SK-N-SH (cell line): ENCODE measurements at regions not wholly inside any gene's neighbourhood (a gene's known extent, or its start where the extent isn't known, plus 50 kb on each side); places are given as distances from the start of the nearest gene placed in this dataset.

Experiments
- CTCF ChIA-PET: fragments of 300-600, 350-600 bp; formaldehyde crosslinking; extraction: SDS; loops from one replicate; lab custom pipeline; 2021; lab: Yijun Ruan, JAX
- POLR2A ChIA-PET: fragments of 350-600 bp; sonication (Branson Sonifier 250); formaldehyde crosslinking; extraction: SDS; loops from one replicate; lab custom pipeline; 2020; ENCODE audit warnings: antibody characterized with exemption, inconsistent platforms; lab: Yijun Ruan, JAX
- DNase-seq: peaks from one replicate; pipeline ENCODE4 v3.0.0; 2012
- H2AFZ ChIP-seq: fragments of 200-600 bp; sonication (generic); 2 replicates; pipeline ENCODE4 v1.8.1; 2016; ENCODE audit warnings: antibody characterized with exemption, mild to moderate bottlenecking, low read depth
- H3F3A ChIP-seq: fragments of 200-600 bp; sonication (generic); replicated peaks from 2 replicates; pipeline ENCODE3; 2016; ENCODE audit warnings: antibody characterized with exemption, mild to moderate bottlenecking; ENCODE audit not compliant: insufficient read depth
- H3K27ac ChIP-seq, 2 experiments: fragments of 200-500 bp in 1 of 2; fragments of 200-600 bp in 1 of 2; sonication (Bioruptor generic) in 1 of 2; sonication (generic), shearing (Covaris generic) in 1 of 2; 2 replicates each; pipeline versions ENCODE4 v1.5.1 to v1.6.1; 2014 to 2016; ENCODE audit warnings: low read depth in 2 of 2, inconsistent platforms in 1 of 2, low read length in 1 of 2, mild to moderate bottlenecking in 1 of 2, mixed read lengths in 1 of 2
- H3K27me3 ChIP-seq: fragments of 200-600 bp; sonication (generic), shearing (Covaris generic); 2 replicates; pipeline ENCODE4 v1.6.1; 2016; ENCODE audit warnings: mixed run types; ENCODE audit not compliant: insufficient read depth
- H3K36me3 ChIP-seq, 2 experiments: fragments of 200-500 bp in 1 of 2; fragments of 200-600 bp in 1 of 2; sonication (Bioruptor generic) in 1 of 2; sonication (generic) in 1 of 2; replicated peaks in 1 of 2; 2 replicates each; pipeline versions ENCODE3 to v1.5.1; 2014 to 2016; ENCODE audit warnings: low read length in 1 of 2, mild to moderate bottlenecking in 1 of 2; ENCODE audit not compliant: insufficient read depth in 2 of 2, control insufficient read depth in 1 of 2
- H3K4me1 ChIP-seq, 2 experiments: fragments of 200-500 bp in 1 of 2; fragments of 200-600 bp in 1 of 2; sonication (Bioruptor generic) in 1 of 2; sonication (generic), shearing (Covaris generic) in 1 of 2; 2 replicates each; pipeline versions ENCODE4 v1.5.1 to v1.6.1; 2014 to 2016; ENCODE audit warnings: low read depth in 1 of 2, low read length in 1 of 2, mixed run types in 1 of 2; ENCODE audit not compliant: insufficient read depth in 2 of 2, control insufficient read depth in 1 of 2
- H3K4me2 ChIP-seq: fragments of 200-600 bp; sonication (generic), shearing (Covaris generic); 2 replicates; pipeline ENCODE4 v1.6.1; 2017; ENCODE audit warnings: mixed run types
- H3K4me3 ChIP-seq, 2 experiments: fragments of 200-500 bp in 1 of 2; fragments of 200-600 bp in 1 of 2; sonication (Bioruptor generic) in 1 of 2; sonication (generic), shearing (Covaris generic) in 1 of 2; 2 replicates each; pipeline versions ENCODE4 v1.5.1 to v1.8.1; 2014 to 2016; ENCODE audit warnings: low read depth in 2 of 2, inconsistent platforms in 1 of 2, low read length in 1 of 2, mild to moderate bottlenecking in 1 of 2, mixed read lengths in 1 of 2, moderate library complexity in 1 of 2
- H3K79me2 ChIP-seq: fragments of 200-600 bp; sonication (generic); 2 replicates; pipeline ENCODE4 v1.8.1; 2017; ENCODE audit warnings: mild to moderate bottlenecking; ENCODE audit not compliant: insufficient read depth
- H3K9ac ChIP-seq: fragments of 200-600 bp; sonication (generic); 2 replicates; pipeline ENCODE4 v1.6.1; 2017; ENCODE audit warnings: mixed run types
- H3K9me2 ChIP-seq: fragments of 200-600 bp; sonication (generic); 2 replicates; pipeline ENCODE4 v1.6.1; 2017; ENCODE audit warnings: mixed run types
- H3K9me3 ChIP-seq: fragments of 200-600 bp; sonication (generic); 2 replicates; pipeline ENCODE4 v1.6.1; 2017; ENCODE audit warnings: mixed run types, mild to moderate bottlenecking, moderate library complexity
- H4K20me1 ChIP-seq: fragments of 200-600 bp; sonication (generic); 2 replicates; pipeline ENCODE4 v1.6.1; 2017; ENCODE audit warnings: mild to moderate bottlenecking, mixed run types; ENCODE audit not compliant: insufficient read depth
- CHD2 ChIP-seq: fragments of 150-350 bp; IDR thresholded peaks from 2 replicates; pipeline ENCODE4 v1.6.1; 2018; ENCODE audit warnings: low read length; ENCODE audit not compliant: partially characterized antibody
- CTCF ChIP-seq: fragments of 200-600 bp; sonication (generic); IDR thresholded peaks from 2 replicates; pipeline ENCODE4 v1.6.1; 2017; ENCODE audit warnings: antibody characterized with exemption, mild to moderate bottlenecking, moderate library complexity
- FOXJ3 ChIP-seq: sonication (generic); formaldehyde crosslinking; IDR thresholded peaks from 2 replicates; pipeline ENCODE4 v1.5.1; 2020; ENCODE audit warnings: mild to moderate bottlenecking, missing genetic modification reagents
- GATA2 ChIP-seq: sonication (generic); formaldehyde crosslinking; IDR thresholded peaks from 2 replicates; pipeline ENCODE4 v1.5.0; 2020; ENCODE audit warnings: mild to moderate bottlenecking, missing genetic modification reagents
- JUND ChIP-seq: IDR thresholded peaks from 2 replicates; pipeline ENCODE4 v1.4.0; 2012
- MAX ChIP-seq: IDR thresholded peaks from 2 replicates; pipeline ENCODE4 v1.4.0; 2012; ENCODE audit warnings: low read depth
- MEF2A ChIP-seq: IDR thresholded peaks from 2 replicates; pipeline ENCODE4 v1.4.0; 2012; ENCODE audit warnings: low read depth, borderline replicate concordance
- NFIC ChIP-seq: IDR thresholded peaks from 2 replicates; pipeline ENCODE4 v1.4.0; 2012; ENCODE audit warnings: borderline replicate concordance
- NRF1 ChIP-seq: IDR thresholded peaks from 2 replicates; pipeline ENCODE4 v1.6.1; 2012; ENCODE audit warnings: low read depth, mild to moderate bottlenecking, low read length
- POLR2AphosphoS5 ChIP-seq: IDR thresholded peaks from 2 replicates; pipeline ENCODE4 v1.6.1; 2012; ENCODE audit warnings: low read depth, low read length
- RCOR1 ChIP-seq: fragments of 150-350 bp; IDR thresholded peaks from 2 replicates; pipeline ENCODE4 v1.6.1; 2017; ENCODE audit warnings: antibody characterized with exemption, low read length
- REST ChIP-seq: IDR thresholded peaks from 2 replicates; pipeline ENCODE4 v1.6.1; 2012; ENCODE audit warnings: mild to moderate bottlenecking, low read depth, low read length, moderate library complexity
- SIN3A ChIP-seq: IDR thresholded peaks from 2 replicates; pipeline ENCODE4 v1.6.1; 2012; ENCODE audit warnings: low read depth, mild to moderate bottlenecking, low read length, moderate library complexity, borderline replicate concordance
- SMC3 ChIP-seq: IDR thresholded peaks from 2 replicates; pipeline ENCODE4 v1.6.1; 2012; ENCODE audit warnings: low read depth, low read length, improper control_type of control experiment
- TAF1 ChIP-seq: IDR thresholded peaks from 2 replicates; pipeline ENCODE4 v1.6.1; 2012; ENCODE audit warnings: low read depth, mild to moderate bottlenecking, low read length, moderate library complexity, borderline replicate concordance
- YY1 ChIP-seq: IDR thresholded peaks from 2 replicates; pipeline ENCODE4 v1.4.0; 2012; ENCODE audit warnings: low read depth, mild to moderate bottlenecking
- ZBTB33 ChIP-seq: IDR thresholded peaks from 2 replicates; pipeline ENCODE4 v1.4.0; 2012; ENCODE audit warnings: low read depth, borderline replicate concordance
- WGBS: methylation state at CpG from one replicate; pipeline ENCODE4 v1.1.6; 2017; ENCODE audit warnings: low lambda C conversion rate; 5-methylcytosine and 5-hydroxymethylcytosine counted together

GRCh38 chr6:135600931-135601330 lies 103.4 kb upstream of the AHI1 start:
- no peak overlapping the region for H3K9ac ChIP-seq
- H2AFZ ChIP-seq = no peak overlapping the region
- WGBS = 80% methylated on average over 4 of the region's 4 CpGs
- DNase-seq = no peak
- ChIA-PET POLR2A (no interaction called here), CTCF (no interaction called here)
- H3K4me2 ChIP-seq = no peak overlapping the region
- no peaks in the 10 kb centered on the region for H3K36me3 ChIP-seq
- no peaks in the 10 kb centered on the region for H3K79me2 ChIP-seq
- H3F3A ChIP-seq = no peaks in the 10 kb centered on the region
- H3K4me1 ChIP-seq = no peaks in the 10 kb centered on the region; a peak in 1 of 4 replicates
- no peak overlapping the region for H3K27ac ChIP-seq
- TF ChIP-seq POLR2AphosphoS5 (no peak), REST (no peak), NRF1 (no peak), MAX (no peak), RCOR1 (no peak), MEF2A (no peak), GATA2 (no peak), CHD2 (no peak), TAF1 (no peak), NFIC (no peak), YY1 (no peak), JUND (no peak), SMC3 (no peak), CTCF (no peak)
- TF ChIP-seq, all 33 proteins: peak for 0
- Histone ChIP-seq H3K9me3 (no peaks in the 10 kb centered on the region), H3K9me2 (no peaks in the 10 kb centered on the region), H4K20me1 (no peaks in the 10 kb centered on the region), H3K27me3 (no peaks in the 10 kb centered on the region), H3K4me3 (no peak overlapping the region)

GRCh38 chr6:135601857-135602256 lies 104.3 kb upstream of the AHI1 start:
- DNase-seq = no peak
- Histone ChIP-seq H4K20me1 (no peaks in the 10 kb centered on the region), H3F3A (no peaks in the 10 kb centered on the region), H3K9me2 (no peaks in the 10 kb centered on the region), H3K4me3 (no peak overlapping the region), H3K36me3 (no peaks in the 10 kb centered on the region), H3K27ac (no peak overlapping the region), H3K9me3 (no peaks in the 10 kb centered on the region), H3K9ac (no peak overlapping the region), H3K4me2 (no peak overlapping the region), H3K79me2 (no peaks in the 10 kb centered on the region), H3K4me1 (no peaks in the 10 kb centered on the region; a peak in 1 of 4 replicates), H3K27me3 (no peaks in the 10 kb centered on the region), H2AFZ (no peak overlapping the region)
- CTCF ChIA-PET = no interaction called here
- TF ChIP-seq NRF1 = no peak
- TF ChIP-seq SIN3A = no peak
- TF ChIP-seq FOXJ3 = no peak
- TF ChIP-seq MAX = no peak
- TF ChIP-seq TAF1 = no peak
- no peak for TF ChIP-seq ZBTB33
- POLR2A ChIA-PET = no interaction called here
